Endothelial cell of umbilical vein (primary cell): ENCODE measurements at regions not wholly inside any gene's neighbourhood (a gene's known extent, or its start where the extent isn't known, plus 50 kb on each side); places are given as distances from the start of the nearest gene placed in this dataset.

Experiments
- BruUV-seq: library from RNA; stranded (reverse); fragments of 400-500 nt; replicated peaks from 2 replicates; lab custom pipeline; 2021; lab: Mats Ljungman, UMichigan
- CTCF ChIA-PET: fragments of 300-600, 350-600 bp; sonication (Branson Sonifier 250); formaldehyde crosslinking; loops from one replicate; lab custom pipeline; 2021; ENCODE audit warnings: antibody characterized with exemption, inconsistent platforms; lab: Charles Lee
- POLR2A ChIA-PET: fragments of 300-600, 350-600 bp; sonication (Branson Sonifier 250); formaldehyde crosslinking; loops from one replicate; lab custom pipeline; 2021; ENCODE audit warnings: antibody characterized with exemption, inconsistent platforms; lab: Charles Lee
- DNase-seq: peaks from one replicate; pipeline ENCODE4 v3.0.0-alpha.2; 2011; ENCODE audit warnings: low read depth, low spot score
- FAIRE-seq: peaks from 2 replicates; lab custom pipeline; 2011; peaks lifted over from hg19 to GRCh38; lab: Jason Lieb, UNC
- H2AFZ ChIP-seq: 2 replicates; pipeline ENCODE4 v1.6.0; 2012; ENCODE audit warnings: low read depth, low read length, control low read depth, inconsistent platforms
- H3K27ac ChIP-seq: 2 replicates; pipeline ENCODE4 v1.5.1; 2011; ENCODE audit warnings: low read depth, mild to moderate bottlenecking, control low read depth, low read length, moderate library complexity; ENCODE audit not compliant: insufficient read depth
- H3K27me3 ChIP-seq, 2 experiments: 2 replicates each; pipeline versions ENCODE4 v1.6.0 to v1.6.1; 2011; ENCODE audit warnings: low read length in 2 of 2, mixed read lengths in 1 of 2; ENCODE audit not compliant: control insufficient read depth in 2 of 2, insufficient read depth in 2 of 2
- H3K36me3 ChIP-seq, 2 experiments: 2 replicates in 1 of 2; 3 replicates in 1 of 2; pipeline ENCODE4 v1.5.1; 2011; ENCODE audit warnings: low read length in 2 of 2, mild to moderate bottlenecking in 1 of 2, moderate library complexity in 1 of 2; ENCODE audit not compliant: control insufficient read depth in 2 of 2, insufficient read depth in 2 of 2; ENCODE audit errors: extremely low read depth in 1 of 2
- H3K4me1 ChIP-seq: 3 replicates; pipeline ENCODE4 v1.5.1; 2011; ENCODE audit warnings: mild to moderate bottlenecking, low read length; ENCODE audit not compliant: control insufficient read depth, insufficient read depth; ENCODE audit errors: extremely low read depth
- H3K4me2 ChIP-seq: 2 replicates; pipeline ENCODE4 v1.6.1; 2011; ENCODE audit warnings: low read length, control low read depth, mixed read lengths; ENCODE audit not compliant: insufficient read depth
- H3K4me3 ChIP-seq, 3 experiments: fragments of 200-600 bp in 1 of 3; sonication (generic), shearing (Covaris generic) in 1 of 3; replicated peaks in 1 of 3; 2 replicates each; pipeline ENCODE4 v1.5.1; 2011 to 2016; ENCODE audit warnings: control low read depth in 3 of 3, low read length in 3 of 3, mild to moderate bottlenecking in 2 of 3, inconsistent platforms in 1 of 3, low read depth in 1 of 3, moderate library complexity in 1 of 3; ENCODE audit not compliant: insufficient read depth in 1 of 3
- H3K79me2 ChIP-seq: 2 replicates; pipeline ENCODE4 v1.6.0; 2012; ENCODE audit warnings: low read length, inconsistent platforms; ENCODE audit not compliant: control insufficient read depth, insufficient read depth
- H3K9ac ChIP-seq: replicated peaks from 2 replicates; pipeline ENCODE3; 2011; ENCODE audit warnings: low read length, control low read depth; ENCODE audit not compliant: insufficient read depth; ENCODE audit errors: extremely low read depth
- H3K9me1 ChIP-seq: replicated peaks from 3 replicates; pipeline ENCODE4 v1.6.0; 2011; ENCODE audit warnings: mild to moderate bottlenecking, low read length; ENCODE audit not compliant: control insufficient read depth, insufficient read depth; ENCODE audit errors: extremely low read depth
- H3K9me3 ChIP-seq: replicated peaks from 2 replicates; pipeline ENCODE4 v1.5.1; 2012; ENCODE audit warnings: low read length, inconsistent platforms; ENCODE audit not compliant: control insufficient read depth, insufficient read depth
- H4K20me1 ChIP-seq: replicated peaks from 2 replicates; pipeline ENCODE3; 2011; ENCODE audit warnings: mild to moderate bottlenecking, low read length; ENCODE audit not compliant: control insufficient read depth, insufficient read depth; ENCODE audit errors: extremely low read depth
- CTCF ChIP-seq, 2 donors: IDR thresholded peaks; 1 replicate in 1 of 2; 2 replicates in 1 of 2; pipeline ENCODE4 v1.5.1; 2011; ENCODE audit warnings: low read length in 2 of 2, mild to moderate bottlenecking in 2 of 2, moderate library complexity in 2 of 2, control low read depth in 1 of 2, inconsistent platforms in 1 of 2, low read depth in 1 of 2; ENCODE audit not compliant: insufficient read depth in 1 of 2; ENCODE audit errors: extremely low read depth in 1 of 2
- EZH2 ChIP-seq: IDR thresholded peaks from 2 replicates; pipeline ENCODE4 v1.6.1; 2012; ENCODE audit warnings: borderline replicate concordance, low read depth, mild to moderate bottlenecking, moderate library complexity, low read length, inconsistent platforms; ENCODE audit not compliant: severe bottlenecking
- FOS ChIP-seq: IDR thresholded peaks from 2 replicates; pipeline ENCODE4 v1.6.1; 2011; ENCODE audit warnings: mild to moderate bottlenecking, low read length, moderate library complexity, borderline replicate concordance; ENCODE audit not compliant: insufficient read depth
- GATA2 ChIP-seq: IDR thresholded peaks from 2 replicates; pipeline ENCODE4 v1.7.0; 2011; ENCODE audit warnings: low read depth, mild to moderate bottlenecking, moderate library complexity, mixed read lengths, low read length; ENCODE audit not compliant: insufficient read length, insufficient read depth
- JUN ChIP-seq: IDR thresholded peaks from 2 replicates; pipeline ENCODE4 v1.6.1; 2011; ENCODE audit warnings: borderline replicate concordance, low read depth; ENCODE audit not compliant: insufficient read length, insufficient read depth
- MAX ChIP-seq: IDR thresholded peaks from 2 replicates; pipeline ENCODE4 v1.6.1; 2011; ENCODE audit not compliant: insufficient read depth, insufficient read length
- MYC ChIP-seq: IDR thresholded peaks from one replicate; pipeline ENCODE4 v1.6.1; 2011; ENCODE audit warnings: mild to moderate bottlenecking, low read depth, low read length
- POLR2A ChIP-seq: IDR thresholded peaks from 2 replicates; pipeline ENCODE4 v1.6.1; 2012; ENCODE audit warnings: low read depth, mild to moderate bottlenecking, control low read depth, low read length
- POLR2AphosphoS5 ChIP-seq: IDR thresholded peaks from 2 replicates; pipeline ENCODE4 v1.6.1; 2012; ENCODE audit warnings: low read depth, mild to moderate bottlenecking, control low read depth, low read length, moderate library complexity; ENCODE audit not compliant: insufficient read depth
- dilution Hi-C: fragments of 300-500 bp; cut with MboI; formaldehyde crosslinking; loops from one replicate; pipeline ENCODE4 v1.15.0; 2019; ENCODE audit warnings: low sequenced_read_pairs; ENCODE audit not compliant: extremely low pct_ligation_motif_present
- intact Hi-C: fragments of 100-400 bp; cut with micrococcal nuclease; formaldehyde crosslinking; loops from one replicate; pipeline ENCODE4 v1.10.0; 2022

GRCh38 chr15:26325495-26325894 lies 447.4 kb downstream of the GABRB3 start:
- POLR2A ChIA-PET, result no interaction called here
- CTCF ChIA-PET, result no interaction called here
- BruUV-seq, result no TSS peak
- Histone ChIP-seq H3K36me3 (no peaks in the 10 kb centered on the region), H3K79me2 (no peaks in the 10 kb centered on the region), H3K27ac (no peak overlapping the region), H3K9me3 (peaks cover 11% of the 10 kb centered on the region), H3K4me2 (no peak overlapping the region), H2AFZ (no peak overlapping the region), H3K4me3 (no peak overlapping the region), H4K20me1 (no peaks in the 10 kb centered on the region), H3K4me1 (no peaks in the 10 kb centered on the region), H3K9ac (no peak overlapping the region), H3K9me1 (no peaks in the 10 kb centered on the region), H3K27me3 (no peaks in the 10 kb centered on the region)
- dilution Hi-C loops (no loop called here), intact Hi-C loops (no loop called here)
- no peak for TF ChIP-seq EZH2
- TF ChIP-seq POLR2A, result no peak
- DNase-seq, result no peak
- no peak for FAIRE-seq

GRCh38 chr15:26323566-26323965 lies 449.3 kb downstream of the GABRB3 start:
- no peak overlapping the region for H3K4me3 ChIP-seq
- DNase-seq (no peak), FAIRE-seq (no peak)
- no peaks in the 10 kb centered on the region for H3K27me3 ChIP-seq
- H3K79me2 ChIP-seq, result no peaks in the 10 kb centered on the region
- POLR2A ChIA-PET, result no interaction called here
- intact Hi-C loops, result no loop called here
- TF ChIP-seq JUN, result no peak
- no peak for TF ChIP-seq GATA2
- no peak for TF ChIP-seq FOS
- TF ChIP-seq MAX, result no peak
- TF ChIP-seq EZH2, result no peak
- no peak for TF ChIP-seq POLR2AphosphoS5
- no peak for TF ChIP-seq POLR2A
- TF ChIP-seq CTCF (IDR thresholded peaks at IDR 0.05; ENCODE audit: extremely low read depth in 1 of 2, insufficient read depth in 1 of 2, low read depth in 1 of 2, low read length in 2 of 2), result no peak
- no peak for TF ChIP-seq MYC
- CTCF ChIA-PET, result no interaction called here
- H3K36me3 ChIP-seq, result no peaks in the 10 kb centered on the region
- H3K4me1 ChIP-seq, result no peaks in the 10 kb centered on the region
- H4K20me1 ChIP-seq, result no peaks in the 10 kb centered on the region
- no peak overlapping the region for H3K4me2 ChIP-seq
- no peak overlapping the region for H2AFZ ChIP-seq
- BruUV-seq, result no TSS peak
- H3K9ac ChIP-seq, result no peak overlapping the region
- dilution Hi-C loops, result no loop called here
- H3K27ac ChIP-seq, result no peak overlapping the region
- no peaks in the 10 kb centered on the region for H3K9me1 ChIP-seq
- H3K9me3 ChIP-seq, result peaks cover 12% of the 10 kb centered on the region
